Stimulated activated naive CD8-positive, alpha-beta T cell treated with anti-CD3 and anti-CD28 coated beads, Interleukin-15, amount 100 ng/mL, for 72 hours (primary cell): ENCODE measurements at regions not wholly inside any gene's neighbourhood (a gene's known extent, or its start where the extent isn't known, plus 50 kb on each side); places are given as distances from the start of the nearest gene placed in this dataset.
"Not testable (repeated sequence)": the region's sequence is repeated elsewhere in the genome, so short reads cannot be mapped to it uniquely, and the experiment has no call there.

ENCODE experiments used
- ATAC-seq: fragments of 150-1000 bp; cut with Tn5 transposase; 2 replicates; pipeline ENCODE4 v1.10.0; 2021; ENCODE audit warnings: mild to moderate bottlenecking, moderate library complexity
- DNase-seq, 2 donors: peaks; one replicate each; pipeline ENCODE4 v3.0.0; 2021 to 2022
- H3K27ac Mint-ChIP-seq, 2 donors: one replicate each; pipeline ENCODE4 v1.8.0; 2022; ENCODE audit warnings: mild to moderate bottlenecking in 2 of 2, mixed read lengths in 2 of 2, moderate library complexity in 2 of 2
- H3K27me3 Mint-ChIP-seq: one replicate; pipeline ENCODE4 v1.8.0; 2022; ENCODE audit warnings: mixed read lengths
- H3K4me1 Mint-ChIP-seq: one replicate; pipeline ENCODE4 v1.8.0; 2022; ENCODE audit warnings: mild to moderate bottlenecking, mixed read lengths
- H3K4me3 Mint-ChIP-seq, 2 donors: one replicate each; pipeline ENCODE4 v1.8.0; 2022; ENCODE audit warnings: mild to moderate bottlenecking in 2 of 2, mixed read lengths in 2 of 2, moderate library complexity in 1 of 2
- H3K9me3 Mint-ChIP-seq, 2 donors: one replicate each; pipeline ENCODE4 v1.8.0; 2022; ENCODE audit warnings: mixed read lengths in 2 of 2

GRCh38 chr5:68087866-68088265, 127.7 kb upstream of the PIK3R1 start:
- Mint-ChIP-seq H3K9me3 (peaks cover 0 to 3% of the 10 kb centered on the region in 2 donors), H3K4me1 (no peaks in the 10 kb centered on the region), H3K4me3 (no peak overlapping the region), H3K27me3 (no peaks in the 10 kb centered on the region), H3K27ac (no peak overlapping the region)
- ATAC-seq (no peak), DNase-seq (no peak)

- H3K4me1 Mint-ChIP-seq, result no peaks in the 10 kb centered on the region
- no peaks in the 10 kb centered on the region for H3K27me3 Mint-ChIP-seq
- H3K27ac Mint-ChIP-seq, result no peak overlapping the region
- no peak overlapping the region for H3K4me3 Mint-ChIP-seq
- DNase-seq, result no peak
- H3K9me3 Mint-ChIP-seq, result peaks cover 0 to 3% of the 10 kb centered on the region in 2 donors
- no peak for ATAC-seq
These were observed 128.7 kb upstream of the PIK3R1 start for GRCh38 chr5:68086857-68087256.

DNA sequence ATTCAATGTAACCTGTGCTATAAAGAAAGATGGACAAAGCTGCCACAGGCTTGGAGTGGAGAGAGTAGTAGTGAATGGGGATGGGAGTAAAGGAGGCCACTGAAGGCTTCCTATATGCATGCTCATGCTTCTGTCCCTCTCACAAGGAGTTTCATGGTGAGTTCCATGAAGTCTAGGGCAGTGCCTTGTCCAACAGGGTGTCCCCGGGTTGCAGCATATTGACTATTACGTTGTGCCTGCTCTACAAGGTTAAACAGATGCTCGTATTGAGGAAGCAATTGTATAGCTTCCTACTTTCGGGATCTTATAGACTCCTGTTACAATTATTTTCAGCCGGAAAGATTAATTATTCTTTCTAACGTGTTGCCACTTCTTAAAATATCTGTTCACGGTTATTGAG, 129.1 kb upstream of the PIK3R1 start:
- DNase-seq, result no peak
- no peaks in the 10 kb centered on the region for H3K4me1 Mint-ChIP-seq
- no peak overlapping the region for H3K27ac Mint-ChIP-seq
- ATAC-seq, result no peak
- H3K9me3 Mint-ChIP-seq, result peaks cover 0 to 3% of the 10 kb centered on the region in 2 donors
- H3K4me3 Mint-ChIP-seq, result no peak overlapping the region
- no peaks in the 10 kb centered on the region for H3K27me3 Mint-ChIP-seq

DNA sequence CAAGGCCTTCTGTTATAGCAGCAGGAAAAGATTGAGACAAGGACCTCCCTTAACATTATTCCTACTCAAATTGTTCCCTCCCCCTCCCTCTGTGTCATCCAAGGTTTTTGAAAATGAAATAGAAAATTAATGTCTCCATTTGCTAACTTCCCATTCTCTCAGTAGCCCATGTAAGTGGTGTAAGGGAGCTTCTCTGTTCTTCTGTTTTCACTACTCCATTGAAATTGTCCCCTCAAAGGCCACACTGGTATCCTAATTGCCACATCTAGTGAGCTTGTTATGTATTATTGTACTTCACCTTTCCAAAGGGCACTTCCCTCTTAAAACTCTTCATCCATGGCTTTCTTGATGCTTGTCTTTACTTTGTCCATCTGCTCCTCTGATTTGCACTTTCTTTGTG, 131.2 kb upstream of the PIK3R1 start:
- Mint-ChIP-seq H3K27me3 (no peaks in the 10 kb centered on the region), H3K9me3 (peaks cover 0 to 3% of the 10 kb centered on the region in 2 donors), H3K4me1 (no peaks in the 10 kb centered on the region), H3K4me3 (no peak overlapping the region), H3K27ac (no peak overlapping the region)
- ATAC-seq (no peak), DNase-seq (no peak)

DNA sequence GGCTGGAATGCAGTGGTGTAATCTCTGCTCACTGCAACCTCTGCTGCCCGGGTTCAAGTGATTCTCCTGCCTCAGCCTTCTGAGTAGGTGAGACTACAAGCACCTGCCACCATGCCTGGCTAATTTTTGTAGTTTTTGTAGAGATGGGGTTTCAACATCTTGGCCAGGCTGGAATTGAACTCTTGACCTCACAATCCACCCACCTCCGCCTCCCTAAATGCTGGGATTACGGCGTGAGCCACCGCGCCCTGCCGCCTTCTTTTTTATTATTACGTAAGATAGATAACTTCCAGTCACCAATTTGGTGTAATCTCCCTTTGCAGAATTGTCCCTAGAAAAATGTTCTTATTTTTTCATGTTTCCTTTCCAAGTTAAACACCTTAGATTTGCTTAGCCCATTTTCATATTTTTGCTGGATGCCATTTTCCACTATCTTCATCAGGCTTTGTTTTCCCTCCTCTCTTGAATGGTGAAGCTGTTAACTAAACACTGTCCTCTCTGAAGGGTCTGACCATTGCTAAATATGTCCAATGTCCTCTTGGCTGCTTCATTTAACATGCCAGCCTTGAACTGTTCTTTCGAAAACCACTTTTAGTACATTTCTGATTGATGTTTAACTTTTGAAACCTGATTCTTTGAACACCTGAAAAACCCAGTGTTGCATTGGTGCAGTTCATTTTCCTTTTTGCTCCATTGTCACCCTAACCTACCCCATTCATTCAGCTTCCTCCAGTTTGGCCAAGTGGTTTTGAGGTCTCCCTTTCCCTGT, 135.1 kb upstream of the PIK3R1 start:
- H3K4me1 Mint-ChIP-seq, result no peaks in the 10 kb centered on the region

GRCh38 chr5:68077349-68077894, 138.1 kb upstream of the PIK3R1 start:
- no peak for ATAC-seq
- H3K4me1 Mint-ChIP-seq, result no peaks in the 10 kb centered on the region
- no peaks in the 10 kb centered on the region for H3K9me3 Mint-ChIP-seq
- no peak overlapping the region for H3K4me3 Mint-ChIP-seq
- H3K27me3 Mint-ChIP-seq, result no peaks in the 10 kb centered on the region
- no peak for DNase-seq
- H3K27ac Mint-ChIP-seq, result no peak overlapping the region

More for the DNA sequence above, 135.1 kb upstream of the PIK3R1 start:
- ATAC-seq (no peak), DNase-seq (no peak)
- no peak overlapping the region for H3K27ac Mint-ChIP-seq
- no peaks in the 10 kb centered on the region for H3K27me3 Mint-ChIP-seq
- H3K4me3 Mint-ChIP-seq, result no peak overlapping the region
- H3K9me3 Mint-ChIP-seq, result peaks cover 0 to 3% of the 10 kb centered on the region in 2 donors

DNA sequence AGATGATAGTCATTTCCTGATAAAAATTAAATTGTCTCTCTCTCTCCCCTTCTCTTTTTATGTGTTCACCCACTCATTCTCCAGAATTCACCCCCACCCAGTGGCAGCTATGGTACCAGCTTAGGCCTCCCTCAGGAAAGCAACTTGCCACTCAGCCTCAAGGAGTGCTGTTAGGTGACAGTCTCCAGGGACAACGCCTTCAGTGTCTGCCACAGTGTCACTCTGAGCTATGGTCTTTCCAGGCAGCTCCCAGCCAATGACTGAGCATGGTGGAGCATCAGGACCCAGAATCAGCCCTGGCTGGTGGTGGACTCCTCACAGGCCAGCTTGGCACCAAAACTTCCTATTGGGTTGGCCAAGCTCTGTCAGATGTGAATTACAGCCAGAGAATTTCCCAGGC, 140.9 kb upstream of the PIK3R1 start:
- Mint-ChIP-seq H3K27me3 (no peaks in the 10 kb centered on the region), H3K4me3 (no peak overlapping the region), H3K9me3 (no peaks in the 10 kb centered on the region), H3K4me1 (peaks cover 12% of the 10 kb centered on the region), H3K27ac (no peak overlapping the region)
- ATAC-seq (no peak), DNase-seq (no peak)

- no peak overlapping the region for H3K4me3 Mint-ChIP-seq
- ATAC-seq, result no peak
- H3K27me3 Mint-ChIP-seq, result no peaks in the 10 kb centered on the region
- no peak for DNase-seq
- H3K27ac Mint-ChIP-seq, result no peak overlapping the region
- no peaks in the 10 kb centered on the region for H3K9me3 Mint-ChIP-seq
- H3K4me1 Mint-ChIP-seq, result peaks cover 12% of the 10 kb centered on the region
These were observed 141.4 kb upstream of the PIK3R1 start for GRCh38 chr5:68074048-68074632.

DNA sequence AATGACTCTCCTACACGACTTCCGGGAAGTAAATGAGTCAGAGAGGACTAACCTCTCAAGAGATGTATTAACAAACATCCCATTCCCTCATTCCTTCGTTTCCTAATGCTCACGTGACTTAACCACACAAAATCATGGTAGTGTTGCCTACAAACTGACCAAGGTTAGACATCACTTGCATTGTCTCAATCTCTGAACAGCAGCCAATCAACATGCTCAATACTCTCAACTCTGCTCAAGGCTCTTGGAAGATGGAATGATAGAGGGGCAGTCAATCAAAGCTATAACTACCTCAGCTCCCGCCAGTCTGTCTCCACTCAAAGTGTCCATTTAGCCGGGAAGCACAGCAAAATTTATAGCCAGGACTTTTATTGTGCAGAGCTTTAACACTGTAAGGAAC, 143.8 kb upstream of the PIK3R1 start:
- Mint-ChIP-seq H3K4me3 (no peak overlapping the region), H3K4me1 (peaks cover 12% of the 10 kb centered on the region), H3K9me3 (no peaks in the 10 kb centered on the region), H3K27me3 (no peaks in the 10 kb centered on the region), H3K27ac (no peak overlapping the region)
- ATAC-seq (no peak), DNase-seq (no peak)

GRCh38 chr5:68071282-68071632, 144.3 kb upstream of the PIK3R1 start:
- Mint-ChIP-seq H3K27me3 (no peaks in the 10 kb centered on the region), H3K4me1 (peaks cover 12% of the 10 kb centered on the region), H3K4me3 (no peak overlapping the region), H3K27ac (no peak overlapping the region), H3K9me3 (peaks cover 2 to 4% of the 10 kb centered on the region in 2 donors)
- no peak for DNase-seq
- no peak for ATAC-seq

DNA sequence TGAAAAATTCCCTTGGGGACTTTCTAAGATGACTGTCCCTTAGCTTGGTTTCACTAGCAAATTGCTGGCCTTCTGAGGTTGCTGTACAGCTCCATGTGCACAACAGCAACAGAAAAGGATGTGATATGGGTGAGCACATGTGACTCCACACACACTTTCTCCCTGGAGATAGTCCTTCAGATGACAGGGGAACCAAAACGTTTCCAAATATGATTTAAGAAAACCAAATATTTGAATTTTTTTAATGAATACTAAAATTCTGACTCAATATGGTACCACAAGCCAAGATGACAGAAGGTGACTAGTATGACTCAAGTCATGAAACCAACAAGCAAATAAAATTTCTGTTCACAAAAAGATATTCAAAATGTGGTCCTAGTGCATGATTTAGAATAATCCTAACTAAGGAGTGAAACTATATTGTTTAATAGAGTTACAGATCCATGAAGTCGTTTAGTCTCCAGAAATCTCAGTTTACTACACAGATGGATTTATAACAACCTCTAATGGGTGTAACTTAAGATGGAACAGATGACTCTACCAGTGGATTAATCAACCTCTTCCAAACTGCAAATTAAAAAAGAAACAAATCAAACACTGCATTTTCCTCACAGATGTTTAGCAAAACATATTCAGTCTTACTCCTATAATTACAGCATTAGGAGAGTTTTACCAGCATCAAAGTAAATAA, 144.8 kb upstream of the PIK3R1 start:
- peak overlapping the region in 1 of 2 donors; percentile 7 for H3K4me3 Mint-ChIP-seq
- peak; percentile 92 for ATAC-seq

DNA sequence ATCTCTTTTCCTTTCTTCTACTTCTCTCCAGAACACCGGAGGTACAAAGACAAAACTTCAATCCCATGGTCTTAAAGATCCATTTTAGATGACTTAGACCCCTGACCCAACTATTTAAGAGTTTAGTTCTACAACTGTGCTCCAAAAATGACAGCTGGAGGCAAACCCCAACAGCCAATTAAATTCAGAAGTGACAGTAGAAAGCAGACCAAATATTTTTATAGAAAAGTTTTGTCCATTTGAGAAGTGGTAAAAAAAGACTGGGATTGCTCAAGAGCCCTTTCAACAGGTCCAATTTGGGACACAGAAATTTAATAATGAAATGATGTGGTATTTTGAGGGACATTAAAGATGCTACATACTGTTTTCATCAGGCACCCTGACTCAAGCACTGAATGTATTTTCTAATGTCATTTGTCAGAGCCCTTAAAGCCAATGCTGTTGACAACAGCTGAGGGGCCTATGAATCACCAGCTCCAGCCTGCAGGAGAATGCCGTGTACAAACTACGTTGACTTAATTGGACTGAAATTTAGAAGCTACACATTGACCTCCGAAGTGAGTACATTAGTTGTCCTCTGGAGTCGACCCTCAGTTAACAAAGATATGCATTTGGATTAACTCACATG, 147.5 kb upstream of the PIK3R1 start:
- H3K4me1 Mint-ChIP-seq, result peaks cover 12% of the 10 kb centered on the region
- peaks cover 10 to 12% of the 10 kb centered on the region in 2 donors for H3K9me3 Mint-ChIP-seq
- ATAC-seq (no peak), DNase-seq (no peak)
- H3K27me3 Mint-ChIP-seq, result no peaks in the 10 kb centered on the region
- no peak overlapping the region for H3K4me3 Mint-ChIP-seq
- H3K27ac Mint-ChIP-seq, result no peak overlapping the region

More for the DNA sequence above, 144.8 kb upstream of the PIK3R1 start:
- no peaks in the 10 kb centered on the region for H3K27me3 Mint-ChIP-seq
- peaks cover 12% of the 10 kb centered on the region for H3K4me1 Mint-ChIP-seq
- DNase-seq, result peak; percentile 2 to 32
- H3K9me3 Mint-ChIP-seq, result peaks cover 5 to 9% of the 10 kb centered on the region in 2 donors
- no peak overlapping the region for H3K27ac Mint-ChIP-seq

DNA sequence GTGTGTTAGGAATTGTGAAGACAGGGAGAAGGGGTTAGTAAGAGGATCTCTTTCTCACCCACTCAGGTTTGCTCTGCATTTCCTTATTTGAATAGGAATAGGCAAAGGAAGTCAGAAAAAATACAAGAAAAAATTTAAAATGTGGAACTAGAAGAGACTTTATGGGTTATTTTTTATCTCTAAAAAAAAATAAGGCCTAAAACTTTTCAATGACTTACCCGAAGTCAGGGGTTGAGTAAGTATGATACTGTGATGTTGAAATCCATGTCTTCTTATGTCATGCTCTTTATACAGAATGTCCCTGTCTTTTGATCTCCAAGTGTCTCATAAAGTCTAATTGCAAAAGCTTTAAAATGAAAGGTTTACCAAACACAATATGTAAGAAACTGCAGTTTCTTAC, 148.3 kb upstream of the PIK3R1 start:
- ATAC-seq (no peak), DNase-seq (no peak)
- peaks cover 17 to 19% of the 10 kb centered on the region in 2 donors for H3K9me3 Mint-ChIP-seq
- H3K4me3 Mint-ChIP-seq, result no peak overlapping the region
- no peak overlapping the region for H3K27ac Mint-ChIP-seq
- H3K4me1 Mint-ChIP-seq, result peaks cover 12% of the 10 kb centered on the region
- no peaks in the 10 kb centered on the region for H3K27me3 Mint-ChIP-seq

DNA sequence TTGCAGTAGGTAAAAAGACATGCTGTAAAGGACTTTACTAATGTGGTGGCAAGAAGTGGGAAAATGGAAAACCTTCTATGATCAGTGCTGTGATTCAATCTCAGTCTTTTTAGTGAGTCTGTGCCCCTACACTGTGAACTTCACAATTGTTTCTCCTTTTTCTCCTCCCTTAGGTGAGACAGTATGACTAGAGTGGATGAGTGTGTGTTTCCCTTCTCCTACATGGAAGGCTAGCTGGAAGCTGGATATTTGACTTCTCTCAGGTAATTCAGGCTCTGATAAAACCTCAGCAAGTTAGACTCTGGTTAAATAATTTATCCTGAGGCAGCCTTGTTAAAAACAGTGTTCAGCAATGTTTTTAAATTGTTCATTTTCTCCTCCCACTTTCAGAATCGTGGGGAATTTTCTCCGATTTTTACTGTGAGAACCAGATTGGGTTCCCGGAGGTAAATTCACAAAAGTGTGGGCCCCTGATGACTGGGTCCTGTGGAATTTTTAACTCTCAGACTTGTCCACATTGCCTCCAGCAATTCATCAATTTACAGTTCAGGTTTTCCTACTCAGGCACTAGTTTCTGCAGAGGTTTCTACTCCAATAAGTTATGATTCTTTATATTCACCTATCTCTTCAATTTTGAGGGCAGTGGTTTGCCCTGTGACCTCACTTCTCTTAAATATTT, 149.1 kb upstream of the PIK3R1 start:
- ATAC-seq, result no peak
- DNase-seq, result no peak
- H3K27ac Mint-ChIP-seq, result no peak overlapping the region
- H3K4me1 Mint-ChIP-seq, result peaks cover 6% of the 10 kb centered on the region
- H3K4me3 Mint-ChIP-seq, result no peak overlapping the region
- no peaks in the 10 kb centered on the region for H3K27me3 Mint-ChIP-seq
- peaks cover 20 to 26% of the 10 kb centered on the region in 2 donors for H3K9me3 Mint-ChIP-seq

DNA sequence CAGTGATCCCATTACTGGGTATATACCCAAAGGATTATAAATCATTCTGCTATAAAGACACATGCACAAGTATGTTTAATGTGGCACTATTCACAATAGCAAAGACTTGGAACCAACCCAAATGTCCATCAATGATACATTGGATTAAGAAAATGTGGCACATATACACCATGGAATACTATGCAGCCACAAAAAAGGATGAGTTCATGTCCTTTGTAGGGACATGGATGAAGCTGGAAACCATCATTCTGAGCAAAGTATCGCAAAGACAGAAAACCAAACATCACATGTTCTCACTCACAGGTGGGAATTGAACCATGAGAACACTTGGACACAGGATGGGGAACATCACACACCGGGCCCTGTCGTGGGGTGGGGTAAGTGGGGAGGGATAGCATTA, 150.2 kb upstream of the PIK3R1 start:
- not testable (repeated sequence) for H3K4me3 Mint-ChIP-seq, H3K4me1 Mint-ChIP-seq, H3K27ac Mint-ChIP-seq, ATAC-seq, H3K27me3 Mint-ChIP-seq, DNase-seq
- H3K9me3 Mint-ChIP-seq, result peaks cover 23 to 36% of the 10 kb centered on the region in 2 donors
